ENCODE measurements at regions not wholly inside any gene's neighbourhood (a gene's known extent, or its start where the extent isn't known, plus 50 kb on each side); places are given as distances from the start of the nearest gene placed in this dataset.

- TF ChIP-seq POLR2A (IDR thresholded peaks at IDR 0.05) (no peak), CTCF (IDR thresholded peaks at IDR 0.05) (no peak)
Observed at GRCh38 chr6:28824793-28825731, 98.7 kb downstream of the TRIM27 start.

Measured in right lobe of liver (tissue), 4 donors.